Panc1 (cell line): ENCODE measurements at regions not wholly inside any gene's neighbourhood (a gene's known extent, or its start where the extent isn't known, plus 50 kb on each side); places are given as distances from the start of the nearest gene placed in this dataset.

ENCODE experiments used
- ATAC-seq: fragments of 200-7000 bp; cut with Tn5 transposase; 2 replicates; pipeline ENCODE4 v1.9.1; 2020; ENCODE audit warnings: mild to moderate bottlenecking, moderate library complexity
- BruUV-seq: library from RNA; stranded (reverse); fragments of 400-500 nt; replicated peaks from 2 replicates; lab custom pipeline; 2021; lab: Mats Ljungman, UMichigan
- CTCF ChIA-PET: fragments of 300-600 bp; sonication (Branson Sonifier 250); formaldehyde crosslinking; loops from one replicate; lab custom pipeline; 2022; ENCODE audit warnings: antibody characterized with exemption; lab: Charles Lee
- POLR2A ChIA-PET: fragments of 300-600 bp; sonication (Branson Sonifier 250); formaldehyde crosslinking; loops from one replicate; lab custom pipeline; 2022; ENCODE audit warnings: antibody characterized with exemption; lab: Charles Lee
- DNase-seq: peaks from one replicate; pipeline ENCODE4 v3.0.0-alpha.2; 2010; ENCODE audit warnings: low read depth, low spot score
- H3K27ac ChIP-seq: 2 replicates; pipeline ENCODE4 v1.5.1; 2011; ENCODE audit warnings: mild to moderate bottlenecking, low read length, inconsistent platforms
- H3K27me3 ChIP-seq: fragments of 200-500 bp; sonication (Bioruptor generic); 2 replicates; pipeline ENCODE4 v1.6.0; 2014; ENCODE audit warnings: low read length, inconsistent platforms; ENCODE audit not compliant: control insufficient read depth, insufficient read depth
- H3K36me3 ChIP-seq: fragments of 200-500 bp; sonication (Bioruptor generic); 2 replicates; pipeline ENCODE4 v1.5.1; 2014; ENCODE audit warnings: inconsistent platforms, mild to moderate bottlenecking, low read length, moderate library complexity; ENCODE audit not compliant: control insufficient read depth, insufficient read depth
- H3K4me1 ChIP-seq: 2 replicates; pipeline ENCODE4 v1.5.1; 2011; ENCODE audit warnings: inconsistent platforms, mild to moderate bottlenecking, low read length, moderate library complexity; ENCODE audit not compliant: control insufficient read depth, insufficient read depth
- H3K4me3 ChIP-seq, 2 experiments: 2 replicates each; pipeline ENCODE4 v1.5.1; 2011 to 2012; ENCODE audit warnings: low read depth in 2 of 2, low read length in 2 of 2, mild to moderate bottlenecking in 2 of 2, inconsistent platforms in 1 of 2, moderate library complexity in 1 of 2
- H3K9me3 ChIP-seq: fragments of 200-500 bp; sonication (Bioruptor generic); 2 replicates; pipeline ENCODE4 v1.5.1; 2014; ENCODE audit warnings: low read depth, mild to moderate bottlenecking, inconsistent platforms, low read length, moderate library complexity; ENCODE audit not compliant: control insufficient read depth, insufficient read depth
- CTCF ChIP-seq: fragments of 450-650 bp; IDR thresholded peaks from 2 replicates; pipeline ENCODE4 v1.5.1; 2017; ENCODE audit warnings: mild to moderate bottlenecking
- POLR2AphosphoS5 ChIP-seq: IDR thresholded peaks from 2 replicates; pipeline ENCODE4 v1.6.1; 2012; ENCODE audit warnings: mild to moderate bottlenecking, low read depth, low read length, moderate library complexity
- REST ChIP-seq, 2 experiments: IDR thresholded peaks; 2 replicates each; pipeline ENCODE4 v1.6.1; 2011 to 2012; ENCODE audit warnings: low read depth in 2 of 2, control low read depth in 1 of 2, low read length in 1 of 2, mild to moderate bottlenecking in 1 of 2, moderate library complexity in 1 of 2; ENCODE audit not compliant: insufficient read depth in 1 of 2
- SIN3A ChIP-seq: IDR thresholded peaks from 2 replicates; pipeline ENCODE4 v1.6.1; 2012; ENCODE audit warnings: low read depth, mild to moderate bottlenecking, low read length, moderate library complexity, borderline replicate concordance; ENCODE audit not compliant: insufficient read depth
- TCF7L2 ChIP-seq: IDR thresholded peaks from 2 replicates; pipeline ENCODE4 v1.6.1; 2011; ENCODE audit warnings: mild to moderate bottlenecking, low read depth, low read length, inconsistent platforms
- in situ Hi-C: cut with HindIII; loops from 2 replicates; pipeline ENCODE4 v1.10.0; 2016; ENCODE audit warnings: low sequenced_read_pairs, low pct_unique_long_range_greater_than_20kb
- intact Hi-C: fragments of 100-400 bp; cut with micrococcal nuclease; formaldehyde crosslinking; loops from one replicate; pipeline ENCODE4 v1.10.0; 2022; ENCODE audit not compliant: unreplicated experiment

GRCh38 chr15:70545526-70545925, 217.8 kb downstream of the UACA start:
- Histone ChIP-seq H3K9me3 (no peaks in the 10 kb centered on the region), H3K4me1 (no peaks in the 10 kb centered on the region), H3K27me3 (no peaks in the 10 kb centered on the region), H3K4me3 (no peak overlapping the region), H3K36me3 (no peaks in the 10 kb centered on the region), H3K27ac (no peak overlapping the region)
- no TSS peak for BruUV-seq
- POLR2A ChIA-PET: no interaction called here
- CTCF ChIA-PET: no interaction called here
- no peak for TF ChIP-seq TCF7L2
- no peak for TF ChIP-seq SIN3A
- TF ChIP-seq REST (IDR thresholded peaks at IDR 0.05; ENCODE audit: insufficient read depth in 1 of 2, low read depth in 2 of 2, low read length in 1 of 2): no peak
- TF ChIP-seq POLR2AphosphoS5: no peak
- TF ChIP-seq CTCF: no peak
- DNase-seq (no peak), ATAC-seq (no peak)
- in situ Hi-C loops (no loop called here), intact Hi-C loops (no loop called here)

GRCh38 chr15:70541511-70541910, 221.8 kb downstream of the UACA start:
- in situ Hi-C loops: no loop called here
- ATAC-seq: no peak
- no peaks in the 10 kb centered on the region for H3K4me1 ChIP-seq

More at GRCh38 chr15:70541511-70541910, 221.8 kb downstream of the UACA start:
- TF ChIP-seq CTCF (no peak), REST (IDR thresholded peaks at IDR 0.05; ENCODE audit: insufficient read depth in 1 of 2, low read depth in 2 of 2, low read length in 1 of 2) (no peak), POLR2AphosphoS5 (no peak), SIN3A (no peak), TCF7L2 (no peak)
- intact Hi-C loops: no loop called here
- CTCF ChIA-PET: interaction anchor here (0.6 kb wide), 1 partner anchor 332 kb away, joined by 3 read pairs; no protein-coding TSS in a partner anchor
- no TSS peak for BruUV-seq
- POLR2A ChIA-PET: no interaction called here
- Histone ChIP-seq H3K27me3 (no peaks in the 10 kb centered on the region), H3K36me3 (no peaks in the 10 kb centered on the region), H3K4me3 (no peak overlapping the region), H3K27ac (no peak overlapping the region), H3K9me3 (no peaks in the 10 kb centered on the region)
- DNase-seq: no peak
